GM12865 (cell line): ENCODE measurements at regions not wholly inside any gene's neighbourhood (a gene's known extent, or its start where the extent isn't known, plus 50 kb on each side); places are given as distances from the start of the nearest gene placed in this dataset.

ENCODE experiments used
- DNase-seq: peaks from one replicate; pipeline ENCODE4 v3.0.0; 2010; ENCODE audit warnings: low read depth
- H3K4me3 ChIP-seq: 2 replicates; pipeline ENCODE4 v1.5.1; 2011; ENCODE audit warnings: mild to moderate bottlenecking, low read depth, low read length, control low read depth
- TF ChIP-seq, protein P1 (sequence below): IDR thresholded peaks from 2 replicates; pipeline ENCODE4 v1.5.1; 2011; ENCODE audit warnings: low read length, control low read depth, low read depth, inconsistent platforms; ENCODE audit not compliant: insufficient read depth; ENCODE audit errors: missing control alignments

DNA sequence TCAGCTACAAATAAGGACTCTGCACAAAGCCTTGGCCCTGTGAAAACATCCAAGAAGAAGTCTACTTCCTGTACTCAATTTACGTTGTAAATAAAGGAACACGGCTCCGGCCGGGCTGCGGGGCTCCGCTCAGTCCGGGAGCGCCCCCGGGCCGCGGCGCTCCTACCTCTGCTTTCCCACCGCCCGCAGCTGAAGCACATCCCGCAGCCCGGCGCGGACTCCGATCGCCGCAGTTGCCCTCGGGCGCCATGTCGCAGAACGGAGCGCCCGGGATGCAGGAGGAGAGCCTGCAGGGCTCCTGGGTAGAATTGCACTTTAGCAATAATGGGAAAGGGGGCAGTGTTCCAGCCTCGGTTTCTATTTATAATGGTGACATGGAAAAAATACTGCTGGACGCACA, 502.3 kb upstream of the FOXG1 start:
- no peak overlapping the region for H3K4me3 ChIP-seq
- TF ChIP-seq, protein P1, sequence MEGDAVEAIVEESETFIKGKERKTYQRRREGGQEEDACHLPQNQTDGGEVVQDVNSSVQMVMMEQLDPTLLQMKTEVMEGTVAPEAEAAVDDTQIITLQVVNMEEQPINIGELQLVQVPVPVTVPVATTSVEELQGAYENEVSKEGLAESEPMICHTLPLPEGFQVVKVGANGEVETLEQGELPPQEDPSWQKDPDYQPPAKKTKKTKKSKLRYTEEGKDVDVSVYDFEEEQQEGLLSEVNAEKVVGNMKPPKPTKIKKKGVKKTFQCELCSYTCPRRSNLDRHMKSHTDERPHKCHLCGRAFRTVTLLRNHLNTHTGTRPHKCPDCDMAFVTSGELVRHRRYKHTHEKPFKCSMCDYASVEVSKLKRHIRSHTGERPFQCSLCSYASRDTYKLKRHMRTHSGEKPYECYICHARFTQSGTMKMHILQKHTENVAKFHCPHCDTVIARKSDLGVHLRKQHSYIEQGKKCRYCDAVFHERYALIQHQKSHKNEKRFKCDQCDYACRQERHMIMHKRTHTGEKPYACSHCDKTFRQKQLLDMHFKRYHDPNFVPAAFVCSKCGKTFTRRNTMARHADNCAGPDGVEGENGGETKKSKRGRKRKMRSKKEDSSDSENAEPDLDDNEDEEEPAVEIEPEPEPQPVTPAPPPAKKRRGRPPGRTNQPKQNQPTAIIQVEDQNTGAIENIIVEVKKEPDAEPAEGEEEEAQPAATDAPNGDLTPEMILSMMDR: no peak
- DNase-seq: no peak

- H3K4me3 ChIP-seq: no peak overlapping the region
- no peak for DNase-seq
- TF ChIP-seq, protein P1: no peak
Measured at GRCh38 chr14:28272270-28272669, 494.3 kb upstream of the FOXG1 start.

DNA sequence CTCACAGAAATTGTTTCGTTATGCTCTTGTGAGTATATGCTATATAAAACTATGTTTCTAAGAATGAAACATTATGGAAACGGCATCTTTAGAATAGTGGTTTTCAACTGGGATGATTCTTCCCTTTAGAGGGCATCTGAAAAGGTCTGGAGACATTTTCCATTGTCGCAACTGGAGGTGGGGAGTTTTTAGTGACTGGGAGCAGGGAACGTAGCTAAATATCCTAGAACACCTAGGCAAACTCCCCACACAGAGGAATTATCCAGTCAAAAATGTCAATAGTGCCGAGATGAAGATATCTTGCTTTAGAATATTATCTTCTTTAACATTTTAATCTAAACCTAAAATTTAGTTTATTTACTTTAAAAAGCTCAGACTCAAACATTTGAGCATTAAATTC, 486.1 kb upstream of the FOXG1 start:
- TF ChIP-seq, protein P1: no peak
- no peak for DNase-seq
- no peak overlapping the region for H3K4me3 ChIP-seq

GRCh38 chr14:28280997-28281598, 485.5 kb upstream of the FOXG1 start:
- H3K4me3 ChIP-seq: no peak overlapping the region
- no peak for DNase-seq
- TF ChIP-seq, protein P1: no peak

GRCh38 chr14:28284546-28285300, 481.9 kb upstream of the FOXG1 start:
- no peak overlapping the region for H3K4me3 ChIP-seq
- TF ChIP-seq, protein P1: no peak
- DNase-seq: no peak

- TF ChIP-seq, protein P1: no peak
- no peak for DNase-seq
- no peak overlapping the region for H3K4me3 ChIP-seq
Measured at GRCh38 chr14:28294834-28295440, 471.6 kb upstream of the FOXG1 start.

DNA sequence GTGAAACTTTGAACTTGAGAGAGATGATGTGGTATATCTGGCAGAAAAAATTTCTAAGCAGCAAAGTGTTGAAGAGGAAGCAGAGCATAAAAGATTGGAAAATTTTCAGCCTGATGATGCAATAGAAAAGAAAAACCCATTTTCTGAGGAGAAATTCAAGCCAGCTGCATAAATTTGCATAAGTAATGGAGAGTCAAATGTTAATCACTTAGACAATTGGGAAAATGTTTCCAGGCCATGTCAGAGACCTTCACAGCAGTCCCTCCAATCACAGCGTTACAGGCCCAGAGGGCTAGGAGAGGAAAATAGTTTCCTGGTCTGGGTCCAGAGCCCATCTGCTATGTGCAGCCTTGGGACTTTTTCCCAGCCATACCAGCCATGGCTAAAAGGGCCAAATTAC, 469.0 kb upstream of the FOXG1 start:
- TF ChIP-seq, protein P1: no peak
- DNase-seq: no peak
- H3K4me3 ChIP-seq: no peak overlapping the region
